Ishikawa (cell line): ENCODE measurements at regions not wholly inside any gene's neighbourhood (a gene's known extent, or its start where the extent isn't known, plus 50 kb on each side); places are given as distances from the start of the nearest gene placed in this dataset.

ENCODE experiments used
- EP300 ChIP-seq: IDR thresholded peaks from 2 replicates; pipeline ENCODE4 v1.6.1; 2012; ENCODE audit warnings: borderline replicate concordance
- FOXM1 ChIP-seq: IDR thresholded peaks from 2 replicates; pipeline ENCODE4 v1.6.1; 2012; ENCODE audit warnings: low read depth, borderline replicate concordance
- MAX ChIP-seq: IDR thresholded peaks from 2 replicates; pipeline ENCODE4 v1.6.1; 2012
- REST ChIP-seq: IDR thresholded peaks from 2 replicates; pipeline ENCODE4 v1.6.1; 2012; ENCODE audit warnings: low read depth, mild to moderate bottlenecking

- TF ChIP-seq EP300, result no peak
- no peak for TF ChIP-seq FOXM1
- TF ChIP-seq REST, result no peak
- TF ChIP-seq MAX, result no peak
Observed at GRCh38 chr5:101362067-101362466, 459.0 kb upstream of the ST8SIA4 start.
